SK-N-SH (cell line): ENCODE measurements at regions not wholly inside any gene's neighbourhood (a gene's known extent, or its start where the extent isn't known, plus 50 kb on each side); places are given as distances from the start of the nearest gene placed in this dataset.

ENCODE experiments used
- CHD2 ChIP-seq: fragments of 150-350 bp; IDR thresholded peaks from 2 replicates; pipeline ENCODE4 v1.6.1; 2018; ENCODE audit warnings: low read length; ENCODE audit not compliant: partially characterized antibody
- CTCF ChIP-seq: fragments of 200-600 bp; sonication (generic); IDR thresholded peaks from 2 replicates; pipeline ENCODE4 v1.6.1; 2017; ENCODE audit warnings: antibody characterized with exemption, mild to moderate bottlenecking, moderate library complexity
- EP300 ChIP-seq, 2 experiments: IDR thresholded peaks; 2 replicates each; pipeline versions ENCODE4 v1.4.0 to v1.6.1; 2012; ENCODE audit warnings: borderline replicate concordance in 1 of 2, low read depth in 1 of 2, low read length in 1 of 2
- FOSL2 ChIP-seq: IDR thresholded peaks from 2 replicates; pipeline ENCODE4 v1.4.0; 2012; ENCODE audit warnings: low read depth, mild to moderate bottlenecking, moderate library complexity, borderline replicate concordance
- FOXM1 ChIP-seq: IDR thresholded peaks from 2 replicates; pipeline ENCODE4 v1.4.0; 2012; ENCODE audit warnings: low read depth, mild to moderate bottlenecking
- GATA2 ChIP-seq: sonication (generic); formaldehyde crosslinking; IDR thresholded peaks from 2 replicates; pipeline ENCODE4 v1.5.0; 2020; ENCODE audit warnings: mild to moderate bottlenecking, missing genetic modification reagents
- POLR2AphosphoS5 ChIP-seq: IDR thresholded peaks from 2 replicates; pipeline ENCODE4 v1.6.1; 2012; ENCODE audit warnings: low read depth, low read length
- RAD21 ChIP-seq: IDR thresholded peaks from 2 replicates; pipeline ENCODE4 v1.6.1; 2012; ENCODE audit warnings: mild to moderate bottlenecking, low read length
- RFX5 ChIP-seq: IDR thresholded peaks from 2 replicates; pipeline ENCODE4 v1.6.1; 2012; ENCODE audit warnings: mild to moderate bottlenecking, improper control_type of control experiment, low read length
- SMC3 ChIP-seq: IDR thresholded peaks from 2 replicates; pipeline ENCODE4 v1.6.1; 2012; ENCODE audit warnings: low read depth, low read length, improper control_type of control experiment
- TF ChIP-seq, protein P1 (sequence below): IDR thresholded peaks from 2 replicates; pipeline ENCODE4; 2012
- TF ChIP-seq, protein P2 (sequence below): fragments of 150-350 bp; IDR thresholded peaks from 2 replicates; pipeline ENCODE4 v1.6.1; 2017; ENCODE audit warnings: antibody characterized with exemption, low read length, low read depth, borderline replicate concordance

- TF ChIP-seq CHD2 (no peak), RAD21 (no peak), CTCF (no peak), SMC3 (no peak), GATA2 (no peak), POLR2AphosphoS5 (no peak), RFX5 (no peak), FOXM1 (no peak), EP300 (IDR thresholded peaks at IDR 0.05; ENCODE audit: borderline replicate concordance in 1 of 2, low read depth in 1 of 2, low read length in 1 of 2) (no peak), FOSL2 (no peak)
- TF ChIP-seq, protein P1, sequence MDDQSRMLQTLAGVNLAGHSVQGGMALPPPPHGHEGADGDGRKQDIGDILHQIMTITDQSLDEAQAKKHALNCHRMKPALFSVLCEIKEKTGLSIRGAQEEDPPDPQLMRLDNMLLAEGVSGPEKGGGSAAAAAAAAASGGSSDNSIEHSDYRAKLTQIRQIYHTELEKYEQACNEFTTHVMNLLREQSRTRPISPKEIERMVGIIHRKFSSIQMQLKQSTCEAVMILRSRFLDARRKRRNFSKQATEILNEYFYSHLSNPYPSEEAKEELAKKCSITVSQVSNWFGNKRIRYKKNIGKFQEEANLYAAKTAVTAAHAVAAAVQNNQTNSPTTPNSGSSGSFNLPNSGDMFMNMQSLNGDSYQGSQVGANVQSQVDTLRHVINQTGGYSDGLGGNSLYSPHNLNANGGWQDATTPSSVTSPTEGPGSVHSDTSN, result no peak
- TF ChIP-seq, protein P2, sequence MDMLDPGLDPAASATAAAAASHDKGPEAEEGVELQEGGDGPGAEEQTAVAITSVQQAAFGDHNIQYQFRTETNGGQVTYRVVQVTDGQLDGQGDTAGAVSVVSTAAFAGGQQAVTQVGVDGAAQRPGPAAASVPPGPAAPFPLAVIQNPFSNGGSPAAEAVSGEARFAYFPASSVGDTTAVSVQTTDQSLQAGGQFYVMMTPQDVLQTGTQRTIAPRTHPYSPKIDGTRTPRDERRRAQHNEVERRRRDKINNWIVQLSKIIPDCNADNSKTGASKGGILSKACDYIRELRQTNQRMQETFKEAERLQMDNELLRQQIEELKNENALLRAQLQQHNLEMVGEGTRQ, result no peak
Measured at GRCh38 chr7:83850941-83851340, 202.0 kb upstream of the SEMA3E start.
